HFFc6 (cell line): ENCODE measurements at regions not wholly inside any gene's neighbourhood (a gene's known extent, or its start where the extent isn't known, plus 50 kb on each side); places are given as distances from the start of the nearest gene placed in this dataset.

Source experiments
- DNase-seq: peaks from one replicate; pipeline ENCODE4 v3.0.0-alpha.2; 2018
- H3K27ac Mint-ChIP-seq: 2 replicates; pipeline ENCODE4 v1.8.0; 2020; ENCODE audit warnings: mild to moderate bottlenecking, mixed read lengths
- H3K27me3 Mint-ChIP-seq: 2 replicates; pipeline ENCODE4 v1.8.0; 2021; ENCODE audit warnings: mild to moderate bottlenecking, moderate library complexity, mixed read lengths; ENCODE audit not compliant: insufficient read depth
- H3K36me3 Mint-ChIP-seq: 2 replicates; pipeline ENCODE4 v1.8.0; 2021; ENCODE audit warnings: low read depth, mixed read lengths
- H3K4me1 Mint-ChIP-seq: 2 replicates; pipeline ENCODE4 v1.8.0; 2020; ENCODE audit warnings: low read depth, mixed read lengths
- H3K4me3 Mint-ChIP-seq: 2 replicates; pipeline ENCODE4 v1.8.0; 2020; ENCODE audit warnings: mild to moderate bottlenecking, moderate library complexity, mixed read lengths
- H3K9me3 Mint-ChIP-seq: 2 replicates; pipeline ENCODE4 v1.8.0; 2020; ENCODE audit warnings: mild to moderate bottlenecking, mixed read lengths
- TF ChIP-seq, protein P1 (sequence below): fragments of 200-600 bp; sonication (generic); IDR thresholded peaks from 2 replicates; pipeline ENCODE4 v1.5.0; 2021; ENCODE audit warnings: antibody characterized with exemption, mild to moderate bottlenecking

DNA sequence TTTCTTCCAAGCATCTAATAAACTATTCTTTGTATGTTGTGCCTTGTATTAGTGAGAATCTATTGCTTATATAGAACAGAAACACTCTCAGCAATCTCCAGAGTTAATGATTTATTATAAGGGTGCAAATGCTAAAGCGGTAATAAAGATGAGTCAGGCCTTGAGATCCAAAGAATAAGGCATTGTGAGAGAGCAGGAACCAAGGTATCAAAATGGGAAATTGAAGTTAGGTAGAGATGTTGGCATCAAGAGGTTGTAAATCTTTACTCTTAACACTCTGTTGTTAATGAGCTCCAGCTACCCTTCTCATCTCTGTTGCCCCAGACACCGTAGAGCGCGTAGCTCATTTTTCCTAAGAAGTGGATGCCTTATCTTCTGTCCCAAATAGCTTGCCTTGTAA is 375.2 kb downstream of the ARL4A start:
- TF ChIP-seq, protein P1, sequence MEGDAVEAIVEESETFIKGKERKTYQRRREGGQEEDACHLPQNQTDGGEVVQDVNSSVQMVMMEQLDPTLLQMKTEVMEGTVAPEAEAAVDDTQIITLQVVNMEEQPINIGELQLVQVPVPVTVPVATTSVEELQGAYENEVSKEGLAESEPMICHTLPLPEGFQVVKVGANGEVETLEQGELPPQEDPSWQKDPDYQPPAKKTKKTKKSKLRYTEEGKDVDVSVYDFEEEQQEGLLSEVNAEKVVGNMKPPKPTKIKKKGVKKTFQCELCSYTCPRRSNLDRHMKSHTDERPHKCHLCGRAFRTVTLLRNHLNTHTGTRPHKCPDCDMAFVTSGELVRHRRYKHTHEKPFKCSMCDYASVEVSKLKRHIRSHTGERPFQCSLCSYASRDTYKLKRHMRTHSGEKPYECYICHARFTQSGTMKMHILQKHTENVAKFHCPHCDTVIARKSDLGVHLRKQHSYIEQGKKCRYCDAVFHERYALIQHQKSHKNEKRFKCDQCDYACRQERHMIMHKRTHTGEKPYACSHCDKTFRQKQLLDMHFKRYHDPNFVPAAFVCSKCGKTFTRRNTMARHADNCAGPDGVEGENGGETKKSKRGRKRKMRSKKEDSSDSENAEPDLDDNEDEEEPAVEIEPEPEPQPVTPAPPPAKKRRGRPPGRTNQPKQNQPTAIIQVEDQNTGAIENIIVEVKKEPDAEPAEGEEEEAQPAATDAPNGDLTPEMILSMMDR: no peak
- Mint-ChIP-seq H3K4me1 (peaks cover 5% of the 10 kb centered on the region), H3K4me3 (no peak overlapping the region), H3K27ac (no peak overlapping the region), H3K36me3 (no peaks in the 10 kb centered on the region), H3K27me3 (no peaks in the 10 kb centered on the region), H3K9me3 (no peaks in the 10 kb centered on the region)
- no peak for DNase-seq

- H3K4me3 Mint-ChIP-seq: no peak overlapping the region
- DNase-seq: no peak
- no peaks in the 10 kb centered on the region for H3K9me3 Mint-ChIP-seq
- H3K36me3 Mint-ChIP-seq: no peaks in the 10 kb centered on the region
- H3K4me1 Mint-ChIP-seq: no peaks in the 10 kb centered on the region
- no peak overlapping the region for H3K27ac Mint-ChIP-seq
- TF ChIP-seq, protein P1: no peak
- H3K27me3 Mint-ChIP-seq: no peaks in the 10 kb centered on the region
Measured at GRCh38 chr7:13067036-13067435, 379.6 kb downstream of the ARL4A start.

DNA sequence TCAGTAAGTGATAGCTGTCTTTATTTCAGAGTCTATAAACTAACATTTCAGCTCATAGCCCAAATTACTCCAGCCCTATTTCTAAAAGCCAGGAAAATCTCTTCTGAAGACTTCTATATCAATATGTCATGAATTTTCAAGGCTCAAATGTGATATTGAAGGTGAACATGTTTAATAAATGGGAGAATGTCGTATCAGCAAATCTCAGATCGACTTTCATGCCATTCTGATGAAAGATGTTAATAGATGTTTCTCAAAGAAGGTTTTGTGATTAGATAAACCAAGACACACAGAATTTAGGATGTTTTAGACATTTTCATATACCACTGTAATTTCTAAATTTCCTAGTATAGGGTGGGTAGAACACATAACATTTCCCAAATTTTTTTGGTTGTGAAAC is 380.6 kb downstream of the ARL4A start:
- H3K27me3 Mint-ChIP-seq: no peaks in the 10 kb centered on the region

GRCh38 chr7:13069841-13070240 is 382.4 kb downstream of the ARL4A start:
- TF ChIP-seq, protein P1: no peak
- no peak for DNase-seq
- H3K9me3 Mint-ChIP-seq: no peaks in the 10 kb centered on the region
- H3K27ac Mint-ChIP-seq: no peak overlapping the region
- H3K4me3 Mint-ChIP-seq: no peak overlapping the region
- H3K27me3 Mint-ChIP-seq: no peaks in the 10 kb centered on the region
- no peaks in the 10 kb centered on the region for H3K4me1 Mint-ChIP-seq
- H3K36me3 Mint-ChIP-seq: no peaks in the 10 kb centered on the region

More for the DNA sequence above, 380.6 kb downstream of the ARL4A start:
- Mint-ChIP-seq H3K27ac (no peak overlapping the region), H3K9me3 (no peaks in the 10 kb centered on the region), H3K4me3 (no peak overlapping the region), H3K36me3 (no peaks in the 10 kb centered on the region), H3K4me1 (no peaks in the 10 kb centered on the region)
- DNase-seq: no peak
- TF ChIP-seq, protein P1: no peak

DNA sequence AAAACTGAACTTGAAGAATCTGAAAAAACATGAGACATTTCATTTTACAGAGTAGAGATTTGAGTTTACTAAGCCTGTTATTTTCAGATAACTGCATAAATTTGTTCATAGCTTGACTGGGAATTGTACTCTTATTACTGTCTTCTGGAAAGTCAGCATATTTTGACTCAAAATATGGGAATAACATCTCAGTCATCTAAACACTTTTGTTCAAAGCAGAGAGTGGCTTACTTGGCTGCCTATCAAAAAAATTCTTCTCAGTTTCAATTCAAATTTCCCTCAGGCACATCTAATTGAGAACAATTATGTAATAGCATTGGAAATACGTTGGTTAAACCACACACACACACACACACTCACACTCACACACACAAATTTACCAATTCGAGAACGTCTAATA is 384.6 kb downstream of the ARL4A start:
- Mint-ChIP-seq H3K4me1 (peaks cover 5% of the 10 kb centered on the region), H3K9me3 (no peaks in the 10 kb centered on the region), H3K27me3 (no peaks in the 10 kb centered on the region), H3K4me3 (no peak overlapping the region), H3K27ac (no peak overlapping the region), H3K36me3 (no peaks in the 10 kb centered on the region)
- TF ChIP-seq, protein P1: no peak
- DNase-seq: no peak

DNA sequence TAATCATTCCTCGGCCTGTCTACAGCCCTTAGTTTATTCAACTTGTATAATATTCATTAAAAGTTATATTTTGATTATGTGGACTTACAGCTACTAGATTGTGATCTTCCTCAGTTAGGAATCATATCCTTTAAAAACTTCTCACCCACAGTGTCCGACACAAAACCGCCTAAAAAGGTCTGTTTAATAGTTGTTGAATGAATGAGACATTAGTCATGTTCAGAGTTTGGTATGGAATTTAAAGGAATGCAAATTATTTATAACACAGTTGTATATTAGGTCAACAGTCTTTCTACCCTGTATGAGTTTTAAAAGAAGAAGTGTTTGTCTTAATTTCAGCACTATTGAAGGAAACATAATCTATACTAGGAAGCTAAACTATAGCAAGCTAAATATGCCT is 390.0 kb downstream of the ARL4A start:
- no peaks in the 10 kb centered on the region for H3K9me3 Mint-ChIP-seq
- TF ChIP-seq, protein P1: no peak
- H3K27ac Mint-ChIP-seq: no peak overlapping the region
- H3K4me1 Mint-ChIP-seq: peaks cover 28% of the 10 kb centered on the region
- no peaks in the 10 kb centered on the region for H3K27me3 Mint-ChIP-seq
- peaks cover 5% of the 10 kb centered on the region; the same call in 1 of the 2 replicates for H3K36me3 Mint-ChIP-seq
- peak; percentile 24 for DNase-seq
- H3K4me3 Mint-ChIP-seq: no peak overlapping the region
